GM15510 (cell line): ENCODE measurements at regions not wholly inside any gene's neighbourhood (a gene's known extent, or its start where the extent isn't known, plus 50 kb on each side); places are given as distances from the start of the nearest gene placed in this dataset.

Source experiments
- POLR2A ChIP-seq: IDR thresholded peaks from 3 replicates; pipeline ENCODE4 v1.6.1; 2011; ENCODE audit warnings: borderline replicate concordance; ENCODE audit not compliant: insufficient read length; ENCODE audit errors: extremely low read depth

- no peak for TF ChIP-seq POLR2A
These were observed 500.9 kb downstream of the DIRAS2 start for GRCh38 chr9:90141723-90142122.

DNA sequence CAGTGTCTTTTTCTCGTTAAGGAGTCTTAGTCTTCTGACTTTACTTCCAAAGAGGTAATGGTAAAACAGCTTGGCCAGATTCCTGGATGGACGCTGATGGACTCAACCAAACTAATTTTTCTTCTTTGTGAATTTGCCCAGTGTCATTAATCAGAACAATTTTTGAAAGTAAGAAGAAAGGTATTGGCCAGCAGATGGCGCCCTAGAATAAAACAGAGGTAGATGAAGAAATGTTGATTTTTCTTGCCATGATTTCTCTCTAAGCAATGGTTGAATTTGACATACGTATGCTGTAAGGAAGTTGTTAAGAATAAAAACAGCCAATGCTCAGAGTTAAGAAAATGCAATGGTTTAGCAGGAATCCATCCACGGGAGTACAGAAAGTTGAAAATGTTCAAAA is 500.0 kb downstream of the DIRAS2 start:
- TF ChIP-seq POLR2A: no peak

DNA sequence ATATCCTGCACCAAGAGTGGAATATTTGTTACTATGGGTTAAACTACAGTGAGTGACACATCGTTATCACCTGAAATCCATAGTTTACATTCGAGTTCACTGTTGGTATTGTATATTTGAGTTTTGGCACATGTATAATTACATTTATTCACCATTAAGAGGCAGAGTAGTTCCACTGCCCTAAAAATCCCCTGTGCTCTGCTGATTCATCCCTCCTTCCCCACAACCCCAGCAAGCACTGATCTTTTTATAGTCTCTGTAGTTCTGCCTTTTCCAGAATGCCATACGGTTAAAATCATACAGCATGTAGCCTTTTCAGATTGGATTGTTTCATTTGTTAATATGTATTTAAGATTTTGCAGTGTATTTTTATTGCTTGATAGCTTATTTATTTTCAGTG is 495.2 kb downstream of the DIRAS2 start:
- no peak for TF ChIP-seq POLR2A

DNA sequence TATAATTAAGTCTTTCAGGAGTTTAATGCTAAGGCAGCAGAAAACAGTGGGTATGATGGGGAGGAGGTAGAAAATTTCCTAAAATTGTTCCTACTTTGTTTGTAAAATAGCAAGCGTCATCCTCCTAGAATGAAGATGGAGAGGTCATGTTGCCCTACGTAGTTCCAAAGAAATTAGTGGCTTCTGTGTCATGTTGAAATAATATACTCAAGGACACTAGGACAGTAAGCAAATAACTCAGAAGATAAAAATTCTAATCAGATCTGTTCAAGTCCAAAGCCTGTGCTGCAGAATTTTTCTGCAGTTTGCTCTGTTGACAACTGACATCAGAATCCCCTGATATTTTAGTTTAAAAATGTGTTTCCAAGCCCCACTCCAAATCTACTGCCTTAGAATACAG is 486.3 kb downstream of the DIRAS2 start:
- no peak for TF ChIP-seq POLR2A

- no peak for TF ChIP-seq POLR2A
These were observed 480.3 kb downstream of the DIRAS2 start for GRCh38 chr9:90162326-90162725.

DNA sequence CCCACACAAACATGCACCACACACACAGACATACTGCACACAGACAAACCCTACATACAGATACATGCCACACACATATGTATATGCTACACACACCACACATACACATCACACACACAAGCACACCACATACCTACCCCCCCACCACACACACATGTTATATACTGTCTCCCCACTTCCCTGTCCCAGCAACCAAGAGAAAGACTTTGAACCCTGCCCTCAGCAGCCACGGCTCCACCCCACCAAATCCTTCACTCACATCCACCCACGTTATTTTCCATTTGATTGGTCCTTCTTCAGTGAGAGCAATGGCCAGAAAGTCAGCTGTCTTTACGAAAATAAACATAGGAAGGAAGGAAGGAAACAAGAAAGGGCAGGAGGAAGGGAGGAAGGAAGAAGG is 479.8 kb downstream of the DIRAS2 start:
- no peak for TF ChIP-seq POLR2A

- no peak for TF ChIP-seq POLR2A
These were observed 477.3 kb downstream of the DIRAS2 start for GRCh38 chr9:90165281-90165680.

DNA sequence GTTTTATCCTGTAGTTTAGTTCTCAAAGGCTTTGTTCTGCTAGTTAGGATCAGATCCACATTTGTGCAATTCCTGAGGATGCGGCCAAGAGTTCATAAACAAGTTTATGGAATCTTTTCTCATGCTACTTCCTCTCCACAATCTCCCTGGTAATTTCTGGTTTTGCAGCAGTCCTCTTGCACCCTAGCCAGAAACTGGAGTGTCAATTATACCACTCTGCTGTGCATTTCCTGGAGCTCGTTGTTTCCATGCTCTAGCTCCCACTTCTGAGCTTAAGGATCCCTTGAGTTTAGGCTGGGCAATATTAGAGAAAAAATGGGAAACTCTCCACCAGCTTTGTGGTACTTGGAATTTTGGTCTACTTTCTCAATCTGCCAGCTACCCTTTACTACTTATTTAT is 474.7 kb downstream of the DIRAS2 start:
- TF ChIP-seq POLR2A: no peak

- TF ChIP-seq POLR2A: no peak
These were observed 473.1 kb downstream of the DIRAS2 start for GRCh38 chr9:90169490-90169889.

GRCh38 chr9:90175257-90175656 is 467.4 kb downstream of the DIRAS2 start:
- no peak for TF ChIP-seq POLR2A

- no peak for TF ChIP-seq POLR2A
These were observed 466.8 kb downstream of the DIRAS2 start for GRCh38 chr9:90175865-90176264.

DNA sequence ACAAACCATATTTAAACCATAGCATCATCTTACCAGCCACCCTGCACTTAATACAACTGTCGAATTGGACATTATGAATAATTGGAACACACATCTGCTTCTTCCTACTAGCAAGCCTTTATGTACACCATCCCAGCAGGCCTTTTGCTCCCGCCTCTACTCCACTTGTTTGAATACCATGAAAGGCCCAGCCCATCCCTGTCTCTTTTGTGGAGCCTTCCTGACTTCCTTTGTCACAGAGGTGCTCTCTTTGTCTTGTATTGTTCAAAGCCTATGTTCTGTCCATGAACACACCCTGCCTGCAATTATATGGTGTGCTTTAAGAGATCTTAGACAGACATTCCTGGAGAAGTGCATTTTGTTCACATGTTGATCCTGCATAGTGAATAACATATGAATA is 465.7 kb downstream of the DIRAS2 start:
- no peak for TF ChIP-seq POLR2A

DNA sequence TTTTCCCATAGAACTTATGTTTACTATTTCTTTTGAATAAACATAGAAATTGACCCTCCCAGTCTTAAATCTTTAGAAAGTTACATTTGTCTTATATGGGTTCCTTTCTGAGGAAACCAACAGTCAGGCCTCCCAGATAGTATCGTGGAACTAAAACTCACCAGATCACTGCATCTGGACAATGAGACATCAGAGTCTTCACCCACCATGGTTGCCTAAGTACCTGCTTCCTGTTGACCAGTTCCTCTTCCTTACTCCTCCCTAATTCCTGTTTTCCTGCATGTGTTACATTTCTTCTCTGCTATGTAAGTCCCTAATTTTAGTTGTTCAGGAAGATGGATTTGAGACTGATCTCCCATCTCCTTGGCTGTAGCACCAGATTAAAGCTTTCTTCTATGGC is 462.2 kb downstream of the DIRAS2 start:
- no peak for TF ChIP-seq POLR2A

DNA sequence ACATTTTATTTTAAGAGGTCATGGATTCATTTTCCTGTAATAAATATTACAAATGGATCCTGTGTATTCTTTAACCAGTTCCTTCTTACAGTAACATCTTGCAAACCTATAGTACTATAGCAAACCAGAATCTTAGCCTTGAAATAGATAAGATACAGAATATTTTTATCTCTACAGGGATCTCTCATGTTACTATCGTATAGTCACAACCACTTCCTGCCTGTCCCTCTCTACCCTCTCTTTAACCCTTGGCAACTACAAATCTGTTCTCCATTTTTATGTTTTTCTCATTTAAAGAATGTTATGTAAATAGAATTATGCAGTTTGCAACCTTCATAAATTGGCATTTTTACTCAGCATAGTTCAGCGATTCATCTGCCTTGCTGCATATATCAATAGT is 454.0 kb downstream of the DIRAS2 start:
- TF ChIP-seq POLR2A: no peak

- TF ChIP-seq POLR2A: no peak
These were observed 453.3 kb downstream of the DIRAS2 start for GRCh38 chr9:90189306-90189705.

DNA sequence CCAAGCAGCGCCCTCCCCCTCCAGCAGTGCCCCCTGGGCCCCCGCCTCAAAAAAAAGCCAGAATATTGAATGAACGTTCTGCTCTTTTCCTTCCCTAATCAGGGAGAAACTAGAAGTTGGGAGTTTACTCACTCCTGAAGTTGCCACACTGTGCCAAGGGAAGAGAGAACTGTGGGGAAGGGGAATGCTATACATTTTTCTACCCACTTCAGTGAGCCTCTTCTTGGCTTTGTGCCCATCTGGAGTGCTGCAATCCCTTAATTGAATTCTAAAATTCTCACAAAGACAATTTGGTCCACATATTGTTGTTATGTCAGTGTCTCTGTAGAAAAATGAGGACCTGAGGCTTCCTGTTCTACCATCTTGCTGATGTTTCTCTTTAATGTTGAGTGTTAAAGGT is 443.7 kb downstream of the DIRAS2 start:
- TF ChIP-seq POLR2A: no peak

GRCh38 chr9:90201766-90202165 is 440.9 kb downstream of the DIRAS2 start:
- TF ChIP-seq POLR2A: no peak
